Neural cell (in vitro differentiated cells): ENCODE measurements at regions not wholly inside any gene's neighbourhood (a gene's known extent, or its start where the extent isn't known, plus 50 kb on each side); places are given as distances from the start of the nearest gene placed in this dataset.

Source experiments
- EZH2 ChIP-seq: fragments of 200-600, 300-800 bp; shearing (Covaris generic), sonication (generic); IDR thresholded peaks from 2 replicates; pipeline ENCODE4 v1.6.1; 2014; ENCODE audit warnings: antibody characterized with exemption, low read length, borderline replicate concordance, mild to moderate bottlenecking; ENCODE audit not compliant: insufficient read depth, poor library complexity, severe bottlenecking
- RAD21 ChIP-seq: fragments of 450-650 bp; conservative IDR thresholded peaks from 2 replicates; pipeline ENCODE4 v1.6.1; 2014; ENCODE audit warnings: antibody characterized with exemption, mild to moderate bottlenecking, moderate library complexity
- TAF1 ChIP-seq: IDR thresholded peaks from 2 replicates; pipeline ENCODE4 v1.6.1; 2012; ENCODE audit warnings: low read depth
- TF ChIP-seq, protein P1 (sequence below): fragments of 450-650 bp; IDR thresholded peaks from 2 replicates; pipeline ENCODE4 v1.5.1; 2014; ENCODE audit warnings: antibody characterized with exemption, mild to moderate bottlenecking, moderate library complexity; ENCODE audit not compliant: poor library complexity, severe bottlenecking

DNA sequence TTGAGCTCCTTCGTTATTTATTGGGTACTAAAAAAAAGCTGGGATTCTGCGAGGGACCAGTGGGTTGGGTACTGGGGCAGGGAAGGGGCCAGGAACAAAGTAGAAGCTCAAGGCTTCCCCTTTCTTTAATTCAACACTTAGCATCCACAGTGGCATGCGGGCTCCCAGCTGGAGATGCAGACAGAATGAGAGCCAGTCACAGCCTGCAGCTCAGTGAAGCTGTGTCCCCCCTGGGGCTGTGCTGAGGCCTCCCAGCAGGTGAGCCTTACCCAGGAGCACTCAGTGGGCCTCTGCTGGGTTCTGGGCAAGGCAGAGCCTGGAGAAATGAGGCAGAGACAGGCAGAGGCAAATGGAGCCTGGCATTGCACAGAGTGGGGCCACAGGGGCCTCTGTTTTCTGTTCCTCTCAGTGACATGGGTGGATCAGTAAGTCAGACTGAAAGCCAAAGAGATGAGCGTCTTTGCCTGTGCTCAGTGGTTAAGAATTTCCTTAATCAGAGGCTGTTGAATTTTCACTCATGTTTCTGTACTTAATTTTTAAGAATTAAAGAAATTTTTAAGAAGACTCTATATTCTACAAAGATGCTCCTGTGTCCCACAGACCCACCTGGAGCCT is 181.4 kb upstream of the RBPJ start:
- no peak for TF ChIP-seq RAD21
- TF ChIP-seq, protein P1, sequence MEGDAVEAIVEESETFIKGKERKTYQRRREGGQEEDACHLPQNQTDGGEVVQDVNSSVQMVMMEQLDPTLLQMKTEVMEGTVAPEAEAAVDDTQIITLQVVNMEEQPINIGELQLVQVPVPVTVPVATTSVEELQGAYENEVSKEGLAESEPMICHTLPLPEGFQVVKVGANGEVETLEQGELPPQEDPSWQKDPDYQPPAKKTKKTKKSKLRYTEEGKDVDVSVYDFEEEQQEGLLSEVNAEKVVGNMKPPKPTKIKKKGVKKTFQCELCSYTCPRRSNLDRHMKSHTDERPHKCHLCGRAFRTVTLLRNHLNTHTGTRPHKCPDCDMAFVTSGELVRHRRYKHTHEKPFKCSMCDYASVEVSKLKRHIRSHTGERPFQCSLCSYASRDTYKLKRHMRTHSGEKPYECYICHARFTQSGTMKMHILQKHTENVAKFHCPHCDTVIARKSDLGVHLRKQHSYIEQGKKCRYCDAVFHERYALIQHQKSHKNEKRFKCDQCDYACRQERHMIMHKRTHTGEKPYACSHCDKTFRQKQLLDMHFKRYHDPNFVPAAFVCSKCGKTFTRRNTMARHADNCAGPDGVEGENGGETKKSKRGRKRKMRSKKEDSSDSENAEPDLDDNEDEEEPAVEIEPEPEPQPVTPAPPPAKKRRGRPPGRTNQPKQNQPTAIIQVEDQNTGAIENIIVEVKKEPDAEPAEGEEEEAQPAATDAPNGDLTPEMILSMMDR, result no peak
- no peak for TF ChIP-seq EZH2
- no peak for TF ChIP-seq TAF1
